ENCODE measurements at regions not wholly inside any gene's neighbourhood (a gene's known extent, or its start where the extent isn't known, plus 50 kb on each side); places are given as distances from the start of the nearest gene placed in this dataset.
"Not testable (repeated sequence)": the region's sequence is repeated elsewhere in the genome, so short reads cannot be mapped to it uniquely, and the experiment has no call there.

- TF ChIP-seq ARID4B (CRISPR knock-in tag; IDR thresholded peaks at IDR 0.05; ENCODE audit: borderline replicate concordance), result no peak
- TF ChIP-seq FOXP4 (CRISPR knock-in tag; IDR thresholded peaks at IDR 0.05), result no peak
- TF ChIP-seq ATF6 (CRISPR knock-in tag; IDR thresholded peaks at IDR 0.05), result no peak
- no peak for TF ChIP-seq CBFB (CRISPR knock-in tag; IDR thresholded peaks at IDR 0.05; ENCODE audit: low read depth)
- no peak for TF ChIP-seq CREM (CRISPR knock-in tag; IDR thresholded peaks at IDR 0.05)
- TF ChIP-seq JUN (CRISPR knock-in tag; IDR thresholded peaks at IDR 0.05), result no peak
- TF ChIP-seq SMAD4 (CRISPR knock-in tag; IDR thresholded peaks at IDR 0.05), result no peak
- TF ChIP-seq ATF2 (CRISPR knock-in tag; IDR thresholded peaks at IDR 0.05; ENCODE audit: borderline replicate concordance, low read depth), result no peak
- no peak for TF ChIP-seq SOX15 (CRISPR knock-in tag; IDR thresholded peaks at IDR 0.05)
- no peak for TF ChIP-seq ZBTB21 (CRISPR knock-in tag; IDR thresholded peaks at IDR 0.05; ENCODE audit: borderline replicate concordance)
These were observed 662.4 kb downstream of the DTWD2 start (continued) for GRCh38 chr5:118325931-118326330.

- CTCF ChIA-PET; H3K27me3 Mint-ChIP-seq (ENCODE audit: low read depth): not testable (repeated sequence)
- POLR2A ChIA-PET, result interaction anchor here (0.6 kb wide), 1 partner anchor 884 kb away, joined by 3 read pairs; no protein-coding TSS in a partner anchor
These were observed 664.6 kb downstream of the DTWD2 start for GRCh38 chr5:118323723-118324122.

GRCh38 chr5:118321081-118321480 is 667.3 kb downstream of the DTWD2 start:
- Mint-ChIP-seq H3K27me3 (ENCODE audit: low read depth) (no peaks in the 10 kb centered on the region; the same call in 1 of the 2 replicates), H3K4me3 (no peak overlapping the region), H3K4me1 (peaks cover 7% of the 10 kb centered on the region; the same call in 1 of the 2 replicates), H3K27ac (no peak overlapping the region), H3K36me3 (peaks cover 17% of the 10 kb centered on the region), H3K9me3 (peaks cover 30% of the 10 kb centered on the region)
- no peak for TF ChIP-seq GABPB1 (CRISPR knock-in tag; IDR thresholded peaks at IDR 0.05)
- no peak for TF ChIP-seq ZNF138 (CRISPR knock-in tag; conservative IDR thresholded peaks at IDR 0.05)
- no peak for TF ChIP-seq STAT6 (CRISPR knock-in tag; conservative IDR thresholded peaks at IDR 0.05; ENCODE audit: low read depth)
- TF ChIP-seq NFE2L1 (CRISPR knock-in tag; IDR thresholded peaks at IDR 0.05), result no peak
- POLR2A ChIA-PET, result no interaction called here
- ATAC-seq (no peak), DNase-seq (ENCODE audit: low spot score) (no peak)
- CTCF ChIA-PET, result no interaction called here

More at GRCh38 chr5:118323723-118324122, 664.6 kb downstream of the DTWD2 start:
- not testable (repeated sequence) for H3K4me1 Mint-ChIP-seq; H3K4me3 Mint-ChIP-seq; DNase-seq (ENCODE audit: low spot score); H3K27ac Mint-ChIP-seq; ATAC-seq
- Mint-ChIP-seq H3K36me3 (peaks cover 17% of the 10 kb centered on the region), H3K9me3 (peaks cover 30% of the 10 kb centered on the region)
